Testis (tissue), 2 donors: ENCODE measurements at regions not wholly inside any gene's neighbourhood (a gene's known extent, or its start where the extent isn't known, plus 50 kb on each side); places are given as distances from the start of the nearest gene placed in this dataset.

Experiments used
- POLR2A ChIP-seq: fragments of 450-650 bp; IDR thresholded peaks from one replicate; pipeline ENCODE4 v1.6.1; 2017; ENCODE audit warnings: antibody characterized with exemption, mild to moderate bottlenecking, moderate library complexity
- TF ChIP-seq, protein P1 (sequence below), 3 experiments: fragments of 450-650 bp in 2 of 3; fragments of 200-600 bp in 1 of 3; sonication (generic) in 1 of 3; IDR thresholded peaks; one replicate each; pipeline ENCODE4 v1.5.1; 2016 to 2019; ENCODE audit warnings: antibody characterized with exemption in 3 of 3, mild to moderate bottlenecking in 2 of 3, moderate library complexity in 1 of 3

DNA sequence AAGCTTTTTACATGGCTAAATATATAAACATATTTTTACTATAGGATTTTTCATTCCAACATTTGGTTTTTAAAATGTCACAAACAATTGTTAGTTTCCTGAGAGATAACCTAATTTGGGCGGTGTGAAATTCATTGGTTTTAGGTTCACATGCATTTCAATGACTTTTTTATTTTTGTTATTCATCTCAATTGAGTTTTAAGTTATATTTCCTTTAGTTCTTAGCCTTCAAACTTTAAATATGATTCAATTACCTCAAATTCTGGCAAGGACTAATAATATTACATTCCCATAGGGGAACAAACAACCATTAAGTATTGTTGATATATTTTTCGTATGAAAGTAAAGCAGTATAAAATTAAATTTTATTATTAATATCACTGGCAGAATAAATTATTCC, 265.3 kb downstream of the SLITRK6 start:
- TF ChIP-seq, protein P1, sequence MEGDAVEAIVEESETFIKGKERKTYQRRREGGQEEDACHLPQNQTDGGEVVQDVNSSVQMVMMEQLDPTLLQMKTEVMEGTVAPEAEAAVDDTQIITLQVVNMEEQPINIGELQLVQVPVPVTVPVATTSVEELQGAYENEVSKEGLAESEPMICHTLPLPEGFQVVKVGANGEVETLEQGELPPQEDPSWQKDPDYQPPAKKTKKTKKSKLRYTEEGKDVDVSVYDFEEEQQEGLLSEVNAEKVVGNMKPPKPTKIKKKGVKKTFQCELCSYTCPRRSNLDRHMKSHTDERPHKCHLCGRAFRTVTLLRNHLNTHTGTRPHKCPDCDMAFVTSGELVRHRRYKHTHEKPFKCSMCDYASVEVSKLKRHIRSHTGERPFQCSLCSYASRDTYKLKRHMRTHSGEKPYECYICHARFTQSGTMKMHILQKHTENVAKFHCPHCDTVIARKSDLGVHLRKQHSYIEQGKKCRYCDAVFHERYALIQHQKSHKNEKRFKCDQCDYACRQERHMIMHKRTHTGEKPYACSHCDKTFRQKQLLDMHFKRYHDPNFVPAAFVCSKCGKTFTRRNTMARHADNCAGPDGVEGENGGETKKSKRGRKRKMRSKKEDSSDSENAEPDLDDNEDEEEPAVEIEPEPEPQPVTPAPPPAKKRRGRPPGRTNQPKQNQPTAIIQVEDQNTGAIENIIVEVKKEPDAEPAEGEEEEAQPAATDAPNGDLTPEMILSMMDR (IDR thresholded peaks at IDR 0.05), result no peak
- TF ChIP-seq POLR2A, result no peak
